GM19240 (cell line): ENCODE measurements at regions not wholly inside any gene's neighbourhood (a gene's known extent, or its start where the extent isn't known, plus 50 kb on each side); places are given as distances from the start of the nearest gene placed in this dataset.
"Not testable (repeated sequence)": the region's sequence is repeated elsewhere in the genome, so short reads cannot be mapped to it uniquely, and the experiment has no call there.

Experiments
- DNase-seq: peaks from one replicate; pipeline ENCODE4 v3.0.0; 2011; ENCODE audit warnings: low spot score; ENCODE audit not compliant: insufficient read length

- not testable (repeated sequence) for DNase-seq
Observed at GRCh38 chr14:35947983-35948382, 121.8 kb downstream of the BRMS1L start.

GRCh38 chr14:35944847-35945246 is 118.7 kb downstream of the BRMS1L start:
- no peak for DNase-seq

- no peak for DNase-seq
Observed at GRCh38 chr14:35940291-35940690, 114.2 kb downstream of the BRMS1L start.

- DNase-seq: no peak
Observed at GRCh38 chr14:35938770-35939169, 112.6 kb downstream of the BRMS1L start.

- DNase-seq: no peak
Observed at GRCh38 chr14:35934499-35934898, 108.4 kb downstream of the BRMS1L start.

- no peak for DNase-seq
Observed at GRCh38 chr14:35932659-35933159, 106.6 kb downstream of the BRMS1L start.

GRCh38 chr14:35932136-35932535 is 106.0 kb downstream of the BRMS1L start:
- DNase-seq: no peak

GRCh38 chr14:35931346-35931745 is 105.2 kb downstream of the BRMS1L start:
- no peak for DNase-seq

GRCh38 chr14:35929186-35929585 is 103.0 kb downstream of the BRMS1L start:
- DNase-seq: no peak

- no peak for DNase-seq
Observed at GRCh38 chr14:35927727-35928126, 101.6 kb downstream of the BRMS1L start.

GRCh38 chr14:35925319-35925718 is 99.2 kb downstream of the BRMS1L start:
- DNase-seq: no peak

- not testable (repeated sequence) for DNase-seq
Observed at GRCh38 chr14:35922590-35922989, 96.5 kb downstream of the BRMS1L start.

- DNase-seq: no peak
Observed at GRCh38 chr14:35921745-35922144, 95.6 kb downstream of the BRMS1L start.
